Progenitor cell of endocrine pancreas (in vitro differentiated cells): ENCODE measurements at regions not wholly inside any gene's neighbourhood (a gene's known extent, or its start where the extent isn't known, plus 50 kb on each side); places are given as distances from the start of the nearest gene placed in this dataset.

Experiments
- DNase-seq: peaks from one replicate; pipeline ENCODE4 v3.0.0; 2021; ENCODE audit warnings: low spot score; ENCODE audit not compliant: unreplicated experiment
- H3K27ac Mint-ChIP-seq: 2 replicates; pipeline ENCODE4 v1.8.0; 2021; ENCODE audit warnings: mild to moderate bottlenecking, moderate library complexity, mixed read lengths
- H3K27me3 Mint-ChIP-seq: 2 replicates; pipeline ENCODE4 v1.8.0; 2021; ENCODE audit warnings: mixed read lengths
- H3K36me3 Mint-ChIP-seq: 2 replicates; pipeline ENCODE4 v1.8.0; 2022; ENCODE audit warnings: mixed read lengths; ENCODE audit not compliant: insufficient read depth
- H3K4me1 Mint-ChIP-seq: 2 replicates; pipeline ENCODE4 v1.8.0; 2021; ENCODE audit warnings: low read depth, mixed read lengths
- H3K4me3 Mint-ChIP-seq: 2 replicates; pipeline ENCODE4 v1.8.0; 2021; ENCODE audit warnings: low read depth, mild to moderate bottlenecking, moderate library complexity, mixed read lengths
- H3K9me3 Mint-ChIP-seq: 2 replicates; pipeline ENCODE4 v1.8.0; 2021; ENCODE audit warnings: low read depth, mixed read lengths
- TF ChIP-seq, protein P1 (sequence below): fragments of 200-600 bp; sonication (generic); IDR thresholded peaks from one replicate; pipeline ENCODE4 v1.5.0; 2021; ENCODE audit warnings: antibody characterized with exemption, mild to moderate bottlenecking; ENCODE audit not compliant: unreplicated experiment

DNA sequence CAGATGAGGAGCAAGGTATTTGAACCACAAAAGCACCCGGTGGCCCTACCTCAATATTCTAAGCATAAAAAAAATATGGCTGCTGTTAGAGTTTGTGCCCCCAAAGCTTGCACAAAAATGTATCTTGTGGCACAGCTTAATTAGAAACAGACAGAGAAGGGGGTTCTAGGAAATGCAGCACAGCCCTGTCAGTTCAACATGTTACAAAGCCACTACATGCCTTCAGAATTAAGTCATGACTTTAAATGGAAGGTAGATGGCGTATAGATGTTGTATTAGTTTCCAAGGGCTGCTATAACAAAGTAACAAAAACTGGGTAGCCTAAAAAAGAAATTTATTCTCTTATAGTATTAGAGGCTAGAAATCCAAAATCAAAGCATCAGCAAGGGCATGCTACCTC, 703.8 kb downstream of the DIAPH3 start:
- H3K36me3 Mint-ChIP-seq: no peaks in the 10 kb centered on the region
- no peak overlapping the region for H3K27ac Mint-ChIP-seq
- peaks cover 4% of the 10 kb centered on the region for H3K27me3 Mint-ChIP-seq
- H3K9me3 Mint-ChIP-seq: no peaks in the 10 kb centered on the region
- no peak for DNase-seq
- H3K4me3 Mint-ChIP-seq: no peak overlapping the region
- peaks cover 11% of the 10 kb centered on the region for H3K4me1 Mint-ChIP-seq
- TF ChIP-seq, protein P1, sequence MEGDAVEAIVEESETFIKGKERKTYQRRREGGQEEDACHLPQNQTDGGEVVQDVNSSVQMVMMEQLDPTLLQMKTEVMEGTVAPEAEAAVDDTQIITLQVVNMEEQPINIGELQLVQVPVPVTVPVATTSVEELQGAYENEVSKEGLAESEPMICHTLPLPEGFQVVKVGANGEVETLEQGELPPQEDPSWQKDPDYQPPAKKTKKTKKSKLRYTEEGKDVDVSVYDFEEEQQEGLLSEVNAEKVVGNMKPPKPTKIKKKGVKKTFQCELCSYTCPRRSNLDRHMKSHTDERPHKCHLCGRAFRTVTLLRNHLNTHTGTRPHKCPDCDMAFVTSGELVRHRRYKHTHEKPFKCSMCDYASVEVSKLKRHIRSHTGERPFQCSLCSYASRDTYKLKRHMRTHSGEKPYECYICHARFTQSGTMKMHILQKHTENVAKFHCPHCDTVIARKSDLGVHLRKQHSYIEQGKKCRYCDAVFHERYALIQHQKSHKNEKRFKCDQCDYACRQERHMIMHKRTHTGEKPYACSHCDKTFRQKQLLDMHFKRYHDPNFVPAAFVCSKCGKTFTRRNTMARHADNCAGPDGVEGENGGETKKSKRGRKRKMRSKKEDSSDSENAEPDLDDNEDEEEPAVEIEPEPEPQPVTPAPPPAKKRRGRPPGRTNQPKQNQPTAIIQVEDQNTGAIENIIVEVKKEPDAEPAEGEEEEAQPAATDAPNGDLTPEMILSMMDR: no peak

DNA sequence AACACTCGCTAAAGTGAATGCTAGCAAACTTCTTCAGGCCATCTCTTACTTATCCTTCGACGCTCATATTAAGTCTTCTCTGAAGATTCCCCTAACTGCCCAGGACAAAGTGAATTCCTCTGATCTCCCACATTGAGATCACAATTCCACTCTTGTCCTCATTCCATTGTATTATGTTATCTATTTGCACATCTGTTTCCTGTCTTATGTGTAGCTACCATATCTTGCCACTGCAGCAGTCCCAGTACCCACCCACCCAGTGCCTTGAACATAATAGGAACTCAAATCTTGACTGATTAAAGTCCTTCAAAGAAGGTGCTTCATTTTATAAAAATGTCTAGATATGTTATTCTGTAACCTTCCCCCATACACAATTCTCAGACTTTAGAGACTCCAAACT, 702.3 kb downstream of the DIAPH3 start:
- Mint-ChIP-seq H3K27ac (no peak overlapping the region), H3K9me3 (no peaks in the 10 kb centered on the region), H3K4me3 (no peak overlapping the region), H3K27me3 (peaks cover 4% of the 10 kb centered on the region), H3K4me1 (peaks cover 11% of the 10 kb centered on the region), H3K36me3 (no peaks in the 10 kb centered on the region)
- TF ChIP-seq, protein P1: no peak
- DNase-seq: no peak

DNA sequence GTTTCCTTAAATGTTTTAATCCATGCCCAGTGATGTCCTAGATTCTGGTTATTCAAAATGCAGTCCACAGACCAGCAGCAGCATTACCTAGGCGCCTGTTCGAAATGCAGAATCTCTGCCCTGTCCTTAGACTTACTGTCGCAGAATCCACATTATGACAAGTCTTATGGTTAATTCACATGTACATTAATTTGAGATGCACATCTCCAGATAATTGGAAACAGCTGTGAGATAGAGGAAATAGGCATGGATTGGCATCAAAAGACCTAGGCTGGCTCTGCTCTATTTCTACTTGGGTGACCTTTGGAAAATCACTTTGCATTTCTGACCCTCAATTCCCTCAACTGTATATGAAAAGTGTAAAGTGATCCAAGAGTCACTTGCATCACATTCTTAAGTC, 700.7 kb downstream of the DIAPH3 start:
- DNase-seq: no peak
- Mint-ChIP-seq H3K36me3 (no peaks in the 10 kb centered on the region), H3K4me1 (peaks cover 11% of the 10 kb centered on the region), H3K4me3 (no peak overlapping the region), H3K27me3 (peaks cover 4% of the 10 kb centered on the region), H3K27ac (no peak overlapping the region), H3K9me3 (no peaks in the 10 kb centered on the region)
- TF ChIP-seq, protein P1: no peak

DNA sequence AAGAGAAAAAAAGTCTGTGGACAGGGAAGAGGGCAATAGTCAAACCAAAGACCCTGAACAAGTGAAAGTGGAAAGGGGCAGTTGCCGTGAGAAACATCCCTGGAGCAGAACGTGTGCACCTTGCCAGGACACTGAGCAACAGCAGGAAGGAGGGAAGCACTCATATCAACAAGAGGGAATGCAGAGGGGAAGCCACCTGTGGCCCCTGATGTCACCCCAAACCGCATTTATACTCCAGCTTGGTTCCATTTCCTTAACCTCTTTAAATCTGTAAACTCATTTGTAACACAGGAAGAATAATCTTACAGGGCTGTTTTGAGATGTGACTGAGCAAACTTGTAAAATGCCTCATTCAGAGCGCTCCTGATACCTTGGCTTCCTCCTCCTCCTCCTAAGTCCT, 698.8 kb downstream of the DIAPH3 start:
- Mint-ChIP-seq H3K27me3 (no peaks in the 10 kb centered on the region), H3K36me3 (no peaks in the 10 kb centered on the region), H3K27ac (no peak overlapping the region), H3K4me1 (peaks cover 4% of the 10 kb centered on the region), H3K9me3 (peaks cover 10% of the 10 kb centered on the region), H3K4me3 (no peak overlapping the region)
- no peak for DNase-seq
- TF ChIP-seq, protein P1: no peak

DNA sequence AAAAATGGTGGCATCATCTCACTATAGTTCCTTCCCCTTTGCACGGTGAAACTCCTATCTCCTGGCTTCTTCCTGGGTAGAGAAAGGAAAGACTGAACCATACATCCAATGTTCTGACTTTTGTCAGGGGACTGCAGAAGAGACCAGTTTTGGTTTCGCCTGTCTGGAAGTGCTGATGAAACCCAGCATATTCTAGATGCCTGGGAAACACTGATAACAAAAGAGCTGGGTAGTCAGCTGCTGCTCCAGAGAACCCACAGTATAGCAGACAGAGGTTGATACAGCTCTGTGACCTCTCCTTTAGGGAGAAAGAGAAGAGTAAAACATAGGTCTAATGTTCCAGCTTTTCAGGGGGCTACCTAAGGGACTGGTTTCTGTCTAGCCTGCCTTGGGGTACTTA, 695.3 kb downstream of the DIAPH3 start:
- no peaks in the 10 kb centered on the region for H3K36me3 Mint-ChIP-seq
- H3K9me3 Mint-ChIP-seq: peaks cover 10% of the 10 kb centered on the region
- H3K4me1 Mint-ChIP-seq: peaks cover 2% of the 10 kb centered on the region
- no peak for DNase-seq
- no peak overlapping the region for H3K27ac Mint-ChIP-seq
- no peaks in the 10 kb centered on the region for H3K27me3 Mint-ChIP-seq
- H3K4me3 Mint-ChIP-seq: no peak overlapping the region
- TF ChIP-seq, protein P1: no peak

DNA sequence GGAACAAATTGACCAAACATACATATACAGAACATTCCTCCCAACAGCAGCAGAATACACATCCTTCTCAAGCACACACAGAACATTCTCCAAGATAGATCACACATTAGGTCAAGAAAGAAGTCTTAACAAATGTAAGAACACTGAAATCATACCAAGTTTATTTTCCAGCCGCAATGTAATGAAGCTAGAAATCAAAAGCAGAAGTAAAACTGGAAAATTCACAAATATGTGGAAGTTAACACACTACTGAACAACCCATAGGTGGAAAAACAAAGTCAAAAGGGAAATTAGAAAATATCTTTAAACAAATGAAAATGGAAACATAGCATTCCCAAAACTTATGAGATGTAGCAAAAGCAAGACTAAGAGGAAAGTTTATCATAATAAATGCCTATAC, 692.6 kb downstream of the DIAPH3 start:
- Mint-ChIP-seq H3K4me3 (no peak overlapping the region), H3K4me1 (no peaks in the 10 kb centered on the region), H3K27ac (no peak overlapping the region), H3K9me3 (peaks cover 10% of the 10 kb centered on the region), H3K27me3 (no peaks in the 10 kb centered on the region), H3K36me3 (no peaks in the 10 kb centered on the region)
- DNase-seq: no peak
- TF ChIP-seq, protein P1: no peak
